ENCODE measurements at regions not wholly inside any gene's neighbourhood (a gene's known extent, or its start where the extent isn't known, plus 50 kb on each side); places are given as distances from the start of the nearest gene placed in this dataset.

DNA sequence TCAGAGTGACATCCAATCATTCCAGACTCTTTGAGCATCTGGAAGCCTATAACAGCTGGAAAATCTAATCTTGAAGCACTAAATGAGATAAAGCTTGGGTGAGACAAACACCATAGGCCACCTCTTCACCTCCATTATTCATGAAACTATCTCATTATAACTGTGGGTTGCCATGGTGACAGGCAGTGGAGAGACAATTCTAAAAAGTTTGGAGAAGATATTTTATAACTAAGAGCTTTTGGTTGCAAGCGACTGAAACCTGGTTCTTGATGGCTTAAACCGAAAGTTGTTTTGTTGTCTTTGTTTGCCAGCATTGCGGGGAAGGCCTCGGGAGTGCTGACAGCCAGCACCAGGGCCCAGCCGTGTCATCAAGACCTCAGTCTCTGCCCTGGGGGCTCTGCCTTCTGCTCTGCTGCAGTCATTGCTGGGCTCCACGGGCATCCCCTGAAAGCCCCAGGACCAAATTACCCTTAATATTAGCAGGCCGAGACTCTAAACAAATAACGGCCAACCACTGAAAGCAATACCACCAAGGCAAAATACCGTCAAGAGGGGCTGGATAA lies 353.6 kb upstream of the SFSWAP start:
- TF ChIP-seq, protein P1, sequence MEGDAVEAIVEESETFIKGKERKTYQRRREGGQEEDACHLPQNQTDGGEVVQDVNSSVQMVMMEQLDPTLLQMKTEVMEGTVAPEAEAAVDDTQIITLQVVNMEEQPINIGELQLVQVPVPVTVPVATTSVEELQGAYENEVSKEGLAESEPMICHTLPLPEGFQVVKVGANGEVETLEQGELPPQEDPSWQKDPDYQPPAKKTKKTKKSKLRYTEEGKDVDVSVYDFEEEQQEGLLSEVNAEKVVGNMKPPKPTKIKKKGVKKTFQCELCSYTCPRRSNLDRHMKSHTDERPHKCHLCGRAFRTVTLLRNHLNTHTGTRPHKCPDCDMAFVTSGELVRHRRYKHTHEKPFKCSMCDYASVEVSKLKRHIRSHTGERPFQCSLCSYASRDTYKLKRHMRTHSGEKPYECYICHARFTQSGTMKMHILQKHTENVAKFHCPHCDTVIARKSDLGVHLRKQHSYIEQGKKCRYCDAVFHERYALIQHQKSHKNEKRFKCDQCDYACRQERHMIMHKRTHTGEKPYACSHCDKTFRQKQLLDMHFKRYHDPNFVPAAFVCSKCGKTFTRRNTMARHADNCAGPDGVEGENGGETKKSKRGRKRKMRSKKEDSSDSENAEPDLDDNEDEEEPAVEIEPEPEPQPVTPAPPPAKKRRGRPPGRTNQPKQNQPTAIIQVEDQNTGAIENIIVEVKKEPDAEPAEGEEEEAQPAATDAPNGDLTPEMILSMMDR (IDR thresholded peaks at IDR 0.05) = no peak
- no peak for TF ChIP-seq POLR2A (IDR thresholded peaks at IDR 0.05)
- no peak for TF ChIP-seq EP300 (IDR thresholded peaks at IDR 0.05)

Measured in suprapubic skin (tissue), 3 donors.